ENCODE measurements at regions not wholly inside any gene's neighbourhood (a gene's known extent, or its start where the extent isn't known, plus 50 kb on each side); places are given as distances from the start of the nearest gene placed in this dataset.

DNA sequence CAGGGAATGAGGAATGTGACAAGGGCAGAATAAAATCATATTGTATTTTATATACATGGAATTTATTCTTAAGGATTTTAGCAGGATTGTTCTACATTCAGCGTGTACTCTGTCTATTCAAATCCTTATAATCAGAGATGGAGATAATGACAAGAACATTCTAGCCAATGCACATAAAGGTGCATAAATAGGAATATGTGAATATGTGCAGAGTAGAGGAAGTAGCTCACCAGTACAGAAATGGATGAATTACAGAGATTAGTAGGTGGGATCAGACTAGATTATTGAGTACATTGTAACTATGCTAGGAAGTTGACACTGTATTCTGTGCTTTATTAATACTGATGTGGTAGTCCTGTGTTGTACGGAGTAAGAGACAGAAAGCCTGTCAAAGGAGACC, 1308.8 kb downstream of the FAM181B start:
- Histone ChIP-seq H3K9me3 (ENCODE audit: control insufficient read depth, low read length) (peaks cover 17% of the 10 kb centered on the region), H3K27me3 (ENCODE audit: control insufficient read depth, insufficient read depth, low read length, poor library complexity, severe bottlenecking) (no peaks in the 10 kb centered on the region), H3K27ac (ENCODE audit: low read depth, low read length) (no peak overlapping the region), H3K9ac (ENCODE audit: extremely low read depth, low read length, poor library complexity, severe bottlenecking) (no peak overlapping the region), H3K36me3 (ENCODE audit: control insufficient read depth, insufficient read depth, low read length) (no peaks in the 10 kb centered on the region), H3K4me1 (ENCODE audit: control insufficient read depth, insufficient read depth, low read length) (peaks cover 5% of the 10 kb centered on the region), H3K4me3 (ENCODE audit: low read length) (no peak overlapping the region)
- 91 to 99% methylated on average over 1 to 2 of the region's 2 CpGs for WGBS, 2 experiments (ENCODE audit: insufficient coverage in 1 of 2, insufficient read length in 1 of 2)
- Mint-ChIP-seq H3K27me3 (ENCODE audit: insufficient read depth) (no peaks in the 10 kb centered on the region), H3K9me3 (peaks cover 3% of the 10 kb centered on the region), H3K36me3 (ENCODE audit: low read depth) (no peaks in the 10 kb centered on the region), H3K4me1 (peaks cover 18% of the 10 kb centered on the region), H3K4me3 (no peak overlapping the region), H3K27ac (no peak overlapping the region)
- TF ChIP-seq, protein P1, sequence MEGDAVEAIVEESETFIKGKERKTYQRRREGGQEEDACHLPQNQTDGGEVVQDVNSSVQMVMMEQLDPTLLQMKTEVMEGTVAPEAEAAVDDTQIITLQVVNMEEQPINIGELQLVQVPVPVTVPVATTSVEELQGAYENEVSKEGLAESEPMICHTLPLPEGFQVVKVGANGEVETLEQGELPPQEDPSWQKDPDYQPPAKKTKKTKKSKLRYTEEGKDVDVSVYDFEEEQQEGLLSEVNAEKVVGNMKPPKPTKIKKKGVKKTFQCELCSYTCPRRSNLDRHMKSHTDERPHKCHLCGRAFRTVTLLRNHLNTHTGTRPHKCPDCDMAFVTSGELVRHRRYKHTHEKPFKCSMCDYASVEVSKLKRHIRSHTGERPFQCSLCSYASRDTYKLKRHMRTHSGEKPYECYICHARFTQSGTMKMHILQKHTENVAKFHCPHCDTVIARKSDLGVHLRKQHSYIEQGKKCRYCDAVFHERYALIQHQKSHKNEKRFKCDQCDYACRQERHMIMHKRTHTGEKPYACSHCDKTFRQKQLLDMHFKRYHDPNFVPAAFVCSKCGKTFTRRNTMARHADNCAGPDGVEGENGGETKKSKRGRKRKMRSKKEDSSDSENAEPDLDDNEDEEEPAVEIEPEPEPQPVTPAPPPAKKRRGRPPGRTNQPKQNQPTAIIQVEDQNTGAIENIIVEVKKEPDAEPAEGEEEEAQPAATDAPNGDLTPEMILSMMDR (conservative IDR thresholded peaks at IDR 0.05) = no peak
- DNase-seq = no peak

DNA sequence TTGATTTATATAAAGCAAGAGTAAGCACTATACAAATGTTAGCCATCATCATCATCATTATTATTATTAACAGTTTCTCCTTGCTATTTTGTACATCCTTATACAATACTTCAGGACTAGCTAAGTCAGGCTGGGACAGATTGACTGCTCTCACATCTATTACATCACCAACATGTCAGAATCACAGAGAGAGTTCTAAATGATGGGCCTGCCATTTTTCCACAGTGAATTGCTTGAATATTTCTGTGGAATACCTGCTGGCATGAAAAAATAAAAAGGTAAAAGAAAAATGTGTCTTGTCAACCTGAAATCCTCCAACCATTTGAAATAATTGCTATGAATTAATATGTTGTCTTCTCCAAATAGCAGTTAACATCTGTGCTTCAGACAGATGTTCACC, 1311.3 kb downstream of the FAM181B start:
- no peak overlapping the region for H3K4me3 Mint-ChIP-seq
- no peaks in the 10 kb centered on the region for H3K27me3 ChIP-seq (ENCODE audit: control insufficient read depth, insufficient read depth, low read length, poor library complexity, severe bottlenecking)
- H3K27me3 Mint-ChIP-seq (ENCODE audit: insufficient read depth) = no peaks in the 10 kb centered on the region
- H3K9ac ChIP-seq (ENCODE audit: extremely low read depth, low read length, poor library complexity, severe bottlenecking) = no peak overlapping the region
- H3K36me3 ChIP-seq (ENCODE audit: control insufficient read depth, insufficient read depth, low read length) = no peaks in the 10 kb centered on the region
- H3K4me3 ChIP-seq (ENCODE audit: low read length) = no peak overlapping the region
- H3K27ac Mint-ChIP-seq = no peak overlapping the region
- no peak overlapping the region for H3K27ac ChIP-seq (ENCODE audit: low read depth, low read length)
- no peaks in the 10 kb centered on the region for H3K36me3 Mint-ChIP-seq (ENCODE audit: low read depth)
- DNase-seq = no peak
- peaks cover 18% of the 10 kb centered on the region for H3K4me1 Mint-ChIP-seq
- peaks cover 3% of the 10 kb centered on the region for H3K9me3 Mint-ChIP-seq
- peaks cover 17% of the 10 kb centered on the region for H3K9me3 ChIP-seq (ENCODE audit: control insufficient read depth, low read length)
- TF ChIP-seq, protein P1 (conservative IDR thresholded peaks at IDR 0.05) = no peak
- peaks cover 5% of the 10 kb centered on the region for H3K4me1 ChIP-seq (ENCODE audit: control insufficient read depth, insufficient read depth, low read length)

DNA sequence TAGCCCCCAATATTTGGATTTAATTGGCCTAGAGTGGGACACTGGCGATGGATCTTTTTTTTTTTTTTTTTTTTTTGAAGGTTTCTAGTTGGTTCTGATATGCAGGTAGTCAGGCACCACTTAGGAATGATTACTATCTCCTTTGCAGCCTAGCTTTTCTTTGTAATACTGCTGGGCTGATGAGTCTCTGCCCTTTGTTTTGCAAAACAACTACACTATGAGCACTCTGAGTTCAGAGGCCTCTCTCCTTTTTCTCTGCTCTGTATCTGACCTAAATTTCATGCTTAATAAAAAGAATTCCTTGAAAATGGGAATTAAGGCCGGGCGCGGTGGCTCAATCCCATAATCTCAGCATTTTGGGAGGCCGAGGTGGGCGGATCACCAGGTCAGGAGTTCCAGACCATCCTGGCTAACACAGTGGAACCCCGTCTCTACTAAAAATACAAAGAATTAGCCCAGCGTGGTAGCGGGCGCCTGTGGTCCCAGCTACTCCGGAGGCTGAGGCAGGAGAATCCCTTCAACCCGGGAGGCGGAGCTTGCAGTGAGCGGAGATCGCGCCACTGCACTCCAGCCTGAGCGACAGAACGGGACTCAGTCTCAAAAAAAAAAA, 1312.3 kb downstream of the FAM181B start:
- Mint-ChIP-seq H3K9me3 (peaks cover 3% of the 10 kb centered on the region), H3K27ac (peak overlapping the region; percentile 95), H3K27me3 (ENCODE audit: insufficient read depth) (no peaks in the 10 kb centered on the region), H3K36me3 (ENCODE audit: low read depth) (no peaks in the 10 kb centered on the region), H3K4me1 (peaks cover 13% of the 10 kb centered on the region), H3K4me3 (peak overlapping the region; percentile 36)
- WGBS, 2 experiments (ENCODE audit: insufficient coverage in 1 of 2, insufficient read length in 1 of 2) = 49 to 60% methylated on average over 7 to 16 of the region's 18 CpGs
- H3K9me3 ChIP-seq (ENCODE audit: control insufficient read depth, low read length) = peaks cover 17% of the 10 kb centered on the region
- H3K9ac ChIP-seq (ENCODE audit: extremely low read depth, low read length, poor library complexity, severe bottlenecking) = peak overlapping the region; percentile 2
- H3K27ac ChIP-seq (ENCODE audit: low read depth, low read length) = no peak overlapping the region
- peak overlapping the region; percentile 6 for H3K4me3 ChIP-seq (ENCODE audit: low read length)
- peak; percentile 74 for DNase-seq
- TF ChIP-seq, protein P1 (conservative IDR thresholded peaks at IDR 0.05) = no peak
- no peaks in the 10 kb centered on the region for H3K27me3 ChIP-seq (ENCODE audit: control insufficient read depth, insufficient read depth, low read length, poor library complexity, severe bottlenecking)
- no peaks in the 10 kb centered on the region for H3K36me3 ChIP-seq (ENCODE audit: control insufficient read depth, insufficient read depth, low read length)
- peaks cover 8% of the 10 kb centered on the region for H3K4me1 ChIP-seq (ENCODE audit: control insufficient read depth, insufficient read depth, low read length)

All from endodermal cell (in vitro differentiated cells).